ENCODE measurements at regions not wholly inside any gene's neighbourhood (a gene's known extent, or its start where the extent isn't known, plus 50 kb on each side); places are given as distances from the start of the nearest gene placed in this dataset.

DNA sequence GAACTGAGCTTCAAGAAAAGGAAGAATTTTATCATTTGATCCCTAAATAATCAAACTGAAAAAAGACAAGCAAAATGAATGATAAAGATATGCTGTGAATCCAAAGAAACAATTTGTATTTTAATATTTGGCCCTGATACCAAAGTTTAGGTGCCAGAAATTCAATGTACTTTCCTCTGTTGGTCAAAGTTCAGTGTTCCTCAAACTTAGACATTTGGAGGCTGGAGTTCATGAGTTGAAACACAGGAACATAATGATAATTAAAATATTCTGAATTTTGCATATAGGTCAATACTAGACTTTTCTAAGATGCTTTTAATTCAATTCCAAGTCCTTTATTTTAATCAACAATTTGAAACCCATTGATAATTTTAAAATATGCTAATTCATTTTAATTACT, 1007.7 kb upstream of the ATXN7L3B start:
- no peak for DNase-seq
- H3K4me3 ChIP-seq, result no peak overlapping the region
- no peaks in the 10 kb centered on the region for H3K9me3 ChIP-seq
- H3K27ac ChIP-seq, result no peak overlapping the region
- intact Hi-C loops (cut with DNase I), result no loop called here
- no peaks in the 10 kb centered on the region for H3K27me3 ChIP-seq
- no peaks in the 10 kb centered on the region for H3K36me3 ChIP-seq
- H3K4me1 ChIP-seq, result no peaks in the 10 kb centered on the region
- TF ChIP-seq EP300 (IDR thresholded peaks at IDR 0.05) (no peak), POLR2AphosphoS5 (IDR thresholded peaks at IDR 0.05) (no peak), POLR2A (IDR thresholded peaks at IDR 0.05) (no peak)
- TF ChIP-seq, protein P1, sequence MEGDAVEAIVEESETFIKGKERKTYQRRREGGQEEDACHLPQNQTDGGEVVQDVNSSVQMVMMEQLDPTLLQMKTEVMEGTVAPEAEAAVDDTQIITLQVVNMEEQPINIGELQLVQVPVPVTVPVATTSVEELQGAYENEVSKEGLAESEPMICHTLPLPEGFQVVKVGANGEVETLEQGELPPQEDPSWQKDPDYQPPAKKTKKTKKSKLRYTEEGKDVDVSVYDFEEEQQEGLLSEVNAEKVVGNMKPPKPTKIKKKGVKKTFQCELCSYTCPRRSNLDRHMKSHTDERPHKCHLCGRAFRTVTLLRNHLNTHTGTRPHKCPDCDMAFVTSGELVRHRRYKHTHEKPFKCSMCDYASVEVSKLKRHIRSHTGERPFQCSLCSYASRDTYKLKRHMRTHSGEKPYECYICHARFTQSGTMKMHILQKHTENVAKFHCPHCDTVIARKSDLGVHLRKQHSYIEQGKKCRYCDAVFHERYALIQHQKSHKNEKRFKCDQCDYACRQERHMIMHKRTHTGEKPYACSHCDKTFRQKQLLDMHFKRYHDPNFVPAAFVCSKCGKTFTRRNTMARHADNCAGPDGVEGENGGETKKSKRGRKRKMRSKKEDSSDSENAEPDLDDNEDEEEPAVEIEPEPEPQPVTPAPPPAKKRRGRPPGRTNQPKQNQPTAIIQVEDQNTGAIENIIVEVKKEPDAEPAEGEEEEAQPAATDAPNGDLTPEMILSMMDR (IDR thresholded peaks at IDR 0.05), result no peak

DNA sequence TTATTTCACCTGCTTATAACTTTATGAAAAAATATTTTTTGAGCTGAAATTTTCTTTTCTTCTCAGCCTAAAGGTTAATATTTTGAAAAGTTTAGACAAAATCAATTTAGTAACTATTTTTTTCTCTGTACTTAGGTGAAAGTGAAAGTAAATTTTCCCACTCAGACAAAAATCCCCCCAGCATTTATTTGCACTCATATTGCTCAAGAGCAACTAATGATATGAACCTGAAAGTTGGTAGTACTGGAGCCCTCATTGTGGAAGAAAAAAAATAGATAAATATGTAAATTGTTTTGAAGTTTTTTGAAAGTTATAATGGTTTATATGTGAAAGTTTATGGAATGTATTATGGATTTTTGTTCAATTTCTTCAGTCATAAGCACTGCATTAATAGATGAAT, 1005.9 kb upstream of the ATXN7L3B start:
- DNase-seq, result no peak
- Histone ChIP-seq H3K27me3 (no peaks in the 10 kb centered on the region), H3K36me3 (no peaks in the 10 kb centered on the region), H3K27ac (no peak overlapping the region), H3K9me3 (peaks cover 0 to under 1% (median 0%) of the 10 kb centered on the region in 4 donors), H3K4me1 (no peaks in the 10 kb centered on the region), H3K4me3 (no peak overlapping the region)
- TF ChIP-seq, protein P1 (IDR thresholded peaks at IDR 0.05), result no peak
- TF ChIP-seq EP300 (IDR thresholded peaks at IDR 0.05), result no peak
- no peak for TF ChIP-seq POLR2AphosphoS5 (IDR thresholded peaks at IDR 0.05)
- TF ChIP-seq POLR2A (IDR thresholded peaks at IDR 0.05), result no peak
- intact Hi-C loops (cut with DNase I), result no loop called here

DNA sequence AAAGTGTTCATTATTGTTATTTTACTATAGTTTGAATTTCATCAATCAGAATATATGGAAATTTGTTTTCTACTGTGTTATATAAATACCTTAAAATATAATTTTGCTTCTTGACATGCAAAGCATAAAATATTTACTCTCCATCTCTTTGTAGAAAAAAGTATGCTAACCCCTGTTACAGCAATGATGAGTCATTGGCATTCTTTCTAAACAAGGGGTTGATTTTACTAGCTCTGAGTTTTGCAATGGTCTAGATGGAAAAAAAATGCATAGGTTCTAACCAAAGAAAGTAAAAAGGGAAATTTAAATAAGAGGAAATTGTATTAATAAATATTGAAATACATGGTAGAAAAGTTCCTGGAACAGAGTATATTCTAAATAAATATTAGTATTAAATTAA, 990.2 kb upstream of the ATXN7L3B start:
- no peak for DNase-seq
- Histone ChIP-seq H3K27ac (no peak overlapping the region), H3K4me1 (no peaks in the 10 kb centered on the region), H3K27me3 (no peaks in the 10 kb centered on the region), H3K9me3 (peaks cover 0 to 2% (median 0%) of the 10 kb centered on the region in 4 donors), H3K36me3 (no peaks in the 10 kb centered on the region), H3K4me3 (no peak overlapping the region)
- TF ChIP-seq, protein P1 (IDR thresholded peaks at IDR 0.05), result no peak
- no peak for TF ChIP-seq EP300 (IDR thresholded peaks at IDR 0.05)
- TF ChIP-seq POLR2A (IDR thresholded peaks at IDR 0.05), result no peak
- TF ChIP-seq POLR2AphosphoS5 (IDR thresholded peaks at IDR 0.05), result no peak
- intact Hi-C loops (cut with DNase I), result no loop called here

DNA sequence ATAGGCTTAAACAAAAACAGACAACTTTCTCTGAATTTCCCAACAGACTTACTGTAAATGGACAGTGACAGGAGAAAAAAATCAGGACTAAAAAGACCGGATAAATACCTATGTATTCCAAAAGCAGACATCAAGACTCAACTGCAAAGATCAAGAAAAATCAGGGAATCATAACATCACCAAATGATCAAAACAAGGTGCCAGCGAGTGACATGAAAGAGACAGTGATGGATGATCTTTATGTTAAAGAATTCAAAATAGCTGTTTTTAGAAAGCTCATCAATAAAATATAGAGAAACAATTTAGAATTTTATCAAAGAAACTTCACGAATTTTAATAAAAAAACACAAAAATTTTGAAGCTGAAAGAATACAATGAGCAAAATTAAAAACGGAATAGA, 952.5 kb upstream of the ATXN7L3B start:
- no peak for DNase-seq
- no peak for TF ChIP-seq POLR2A (IDR thresholded peaks at IDR 0.05)
- no peak for TF ChIP-seq POLR2AphosphoS5 (IDR thresholded peaks at IDR 0.05)
- TF ChIP-seq EP300 (IDR thresholded peaks at IDR 0.05), result no peak
- TF ChIP-seq, protein P1 (IDR thresholded peaks at IDR 0.05), result no peak
- Histone ChIP-seq H3K27ac (no peak overlapping the region), H3K4me1 (no peaks in the 10 kb centered on the region), H3K27me3 (no peaks in the 10 kb centered on the region), H3K4me3 (no peak overlapping the region), H3K36me3 (no peaks in the 10 kb centered on the region), H3K9me3 (peaks cover 0 to 5% (median 1%) of the 10 kb centered on the region in 4 donors)
- WGBS, 2 donors, result 83 to 88% methylated on average over 4 of the region's 4 CpGs
- intact Hi-C loops (cut with DNase I), result no loop called here

DNA sequence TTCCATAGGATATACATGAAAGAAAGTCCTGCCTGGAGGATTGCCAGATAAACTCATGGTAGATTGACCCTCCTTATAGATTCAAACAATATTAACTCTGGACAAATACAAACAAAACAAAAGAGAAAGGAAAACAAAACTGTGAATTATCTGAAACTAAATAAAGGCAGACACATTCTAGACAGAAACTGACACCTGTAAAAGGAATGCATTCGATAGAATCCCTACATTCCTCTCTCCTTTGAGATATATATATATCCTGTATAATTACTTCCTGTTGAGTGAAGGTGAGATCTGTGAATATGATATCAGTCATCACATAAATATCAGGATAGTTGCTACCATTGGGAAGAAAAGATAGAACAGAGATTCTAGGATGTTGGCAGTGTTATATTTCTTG, 948.4 kb upstream of the ATXN7L3B start:
- intact Hi-C loops (cut with DNase I), result no loop called here
- 60 to 71% methylated on average over 1 of the region's 1 CpG for WGBS, 2 donors
- TF ChIP-seq EP300 (IDR thresholded peaks at IDR 0.05) (no peak), POLR2AphosphoS5 (IDR thresholded peaks at IDR 0.05) (no peak), POLR2A (IDR thresholded peaks at IDR 0.05) (no peak)
- TF ChIP-seq, protein P1 (IDR thresholded peaks at IDR 0.05), result no peak

More for the DNA sequence above, 948.4 kb upstream of the ATXN7L3B start:
- H3K4me3 ChIP-seq, result no peak overlapping the region
- H3K36me3 ChIP-seq, result no peaks in the 10 kb centered on the region
- DNase-seq, result no peak
- no peaks in the 10 kb centered on the region for H3K27me3 ChIP-seq
- H3K4me1 ChIP-seq, result no peaks in the 10 kb centered on the region
- no peak overlapping the region for H3K27ac ChIP-seq
- no peaks in the 10 kb centered on the region for H3K9me3 ChIP-seq
